Calu3 (cell line): ENCODE measurements at regions not wholly inside any gene's neighbourhood (a gene's known extent, or its start where the extent isn't known, plus 50 kb on each side); places are given as distances from the start of the nearest gene placed in this dataset.
A peak's percentile ranks its signal among the peaks of the same experiment; 100 is the strongest.
"Not testable (repeated sequence)": the region's sequence is repeated elsewhere in the genome, so short reads cannot be mapped to it uniquely, and the experiment has no call there.

ENCODE experiments used
- BruUV-seq: library from RNA; stranded (reverse); fragments of 400-500 nt; replicated peaks from 2 replicates; lab custom pipeline; 2021; lab: Mats Ljungman, UMichigan
- CTCF ChIA-PET: fragments of 300-600 bp; sonication (Branson Sonifier 250); formaldehyde crosslinking; loops from one replicate; lab custom pipeline; 2022; ENCODE audit warnings: antibody characterized with exemption; lab: Charles Lee
- DNase-seq: peaks from one replicate; pipeline ENCODE4 v3.0.0; 2022
- H3K27ac Mint-ChIP-seq: one replicate; pipeline ENCODE4 v1.8.0; 2022; ENCODE audit warnings: mixed read lengths; ENCODE audit not compliant: unreplicated experiment
- H3K27me3 Mint-ChIP-seq: one replicate; pipeline ENCODE4 v1.8.0; 2022; ENCODE audit warnings: mixed read lengths; ENCODE audit not compliant: unreplicated experiment
- H3K36me3 Mint-ChIP-seq: one replicate; pipeline ENCODE4 v1.8.0; 2022; ENCODE audit warnings: mild to moderate bottlenecking, moderate library complexity, mixed read lengths; ENCODE audit not compliant: insufficient read depth, unreplicated experiment
- H3K4me1 Mint-ChIP-seq: one replicate; pipeline ENCODE4 v1.8.0; 2022; ENCODE audit warnings: mild to moderate bottlenecking, low read depth, mixed read lengths; ENCODE audit not compliant: unreplicated experiment
- H3K4me3 Mint-ChIP-seq: one replicate; pipeline ENCODE4 v1.8.0; 2022; ENCODE audit warnings: mild to moderate bottlenecking, low read depth, moderate library complexity, mixed read lengths; ENCODE audit not compliant: unreplicated experiment
- H3K9me3 Mint-ChIP-seq: one replicate; pipeline ENCODE4 v1.8.0; 2022; ENCODE audit warnings: low read depth, mixed read lengths; ENCODE audit not compliant: unreplicated experiment
- intact Hi-C: fragments of 100-400 bp; cut with micrococcal nuclease; formaldehyde crosslinking; loops from one replicate; pipeline ENCODE4 v1.10.0; 2022; ENCODE audit not compliant: unreplicated experiment

- H3K4me3 Mint-ChIP-seq, CTCF ChIA-PET, BruUV-seq, H3K9me3 Mint-ChIP-seq, H3K36me3 Mint-ChIP-seq, DNase-seq, H3K27me3 Mint-ChIP-seq, intact Hi-C loops, H3K4me1 Mint-ChIP-seq, H3K27ac Mint-ChIP-seq: not testable (repeated sequence)
These were observed 2119.6 kb upstream of the TPTE start for GRCh38 chr21:8401799-8402198.

DNA sequence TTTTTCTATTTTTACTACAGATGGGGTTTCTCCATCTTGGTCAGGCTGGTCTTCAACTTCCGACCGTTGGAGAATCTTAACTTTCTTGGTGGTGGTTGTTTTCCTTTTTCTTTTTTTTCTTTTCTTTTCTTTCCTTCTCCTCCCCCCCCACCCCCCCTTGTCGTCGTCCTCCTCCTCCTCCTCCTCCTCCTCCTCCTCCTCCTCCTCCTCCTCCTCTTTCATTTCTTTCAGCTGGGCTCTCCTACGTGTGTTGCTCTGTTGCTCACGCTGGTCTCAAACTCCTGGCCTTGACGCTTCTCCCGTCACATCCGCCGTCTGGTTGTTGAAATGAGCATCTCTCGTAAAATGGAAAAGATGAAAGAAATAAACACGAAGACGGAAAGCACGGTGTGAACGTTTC, 2115.1 kb upstream of the TPTE start:
- H3K4me3 Mint-ChIP-seq, BruUV-seq, H3K4me1 Mint-ChIP-seq, H3K27ac Mint-ChIP-seq, H3K27me3 Mint-ChIP-seq, CTCF ChIA-PET, DNase-seq, intact Hi-C loops, H3K36me3 Mint-ChIP-seq, H3K9me3 Mint-ChIP-seq: not testable (repeated sequence)

DNA sequence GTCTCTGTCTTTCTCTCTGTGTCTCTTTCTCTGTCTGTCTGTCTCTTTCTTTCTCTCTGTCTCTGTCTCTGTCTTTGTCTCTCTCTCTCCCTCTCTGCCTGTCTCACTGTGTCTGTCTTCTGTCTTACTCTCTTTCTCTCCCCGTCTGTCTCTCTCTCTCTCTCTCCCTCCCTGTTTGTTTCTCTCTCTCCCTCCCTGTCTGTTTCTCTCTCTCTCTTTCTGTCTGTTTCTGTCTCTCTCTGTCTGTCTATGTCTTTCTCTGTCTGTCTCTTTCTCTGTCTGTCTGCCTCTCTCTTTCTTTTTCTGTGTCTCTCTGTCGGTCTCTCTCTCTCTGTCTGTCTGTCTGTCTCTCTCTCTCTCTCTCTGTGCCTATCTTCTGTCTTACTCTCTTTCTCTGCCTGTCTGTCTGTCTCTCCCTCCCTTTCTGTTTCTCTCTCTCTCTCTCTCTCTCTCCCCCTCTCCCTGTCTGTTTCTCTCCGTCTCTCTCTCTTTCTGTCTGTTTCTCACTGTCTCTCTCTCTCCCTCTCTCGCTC, 2110.2 kb upstream of the TPTE start:
- DNase-seq, H3K4me3 Mint-ChIP-seq, H3K36me3 Mint-ChIP-seq, H3K27ac Mint-ChIP-seq, H3K4me1 Mint-ChIP-seq, intact Hi-C loops, CTCF ChIA-PET, H3K27me3 Mint-ChIP-seq, H3K9me3 Mint-ChIP-seq, BruUV-seq: not testable (repeated sequence)

DNA sequence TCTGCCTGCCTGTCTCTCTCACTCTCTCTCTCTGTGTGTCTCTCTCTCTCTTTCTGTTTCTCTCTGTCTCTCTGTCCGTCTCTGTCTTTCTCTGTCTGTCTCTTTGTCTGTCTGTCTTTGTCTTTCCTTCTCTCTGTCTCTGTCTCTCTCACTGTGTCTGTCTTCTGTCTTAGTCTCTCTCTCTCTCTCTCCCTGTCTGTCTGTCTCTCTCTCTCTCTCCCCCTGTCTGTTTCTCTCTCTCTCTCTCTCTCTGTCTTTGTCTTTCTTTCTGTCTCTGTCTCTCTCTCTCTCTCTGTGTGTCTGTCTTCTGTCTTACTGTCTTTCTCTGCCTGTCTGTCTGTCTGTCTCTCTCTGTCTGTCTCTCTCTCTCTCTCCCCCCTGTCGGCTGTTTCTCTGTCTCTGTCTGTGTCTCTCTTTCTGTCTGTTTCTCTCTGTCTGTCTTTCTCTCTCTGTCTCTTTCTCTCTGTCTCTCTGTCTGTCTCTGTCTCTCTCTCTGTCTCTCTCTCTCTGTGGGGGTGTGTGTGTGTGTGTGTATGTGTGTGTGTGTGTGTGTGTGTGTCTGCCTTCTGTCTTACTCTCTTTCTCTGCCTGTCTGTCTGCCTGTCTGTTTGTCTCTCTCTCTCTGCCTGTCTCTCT, 2101.3 kb upstream of the TPTE start:
- H3K9me3 Mint-ChIP-seq, H3K36me3 Mint-ChIP-seq, intact Hi-C loops, H3K4me3 Mint-ChIP-seq, H3K4me1 Mint-ChIP-seq, BruUV-seq, CTCF ChIA-PET: not testable (repeated sequence)
- peak; percentile 15 for DNase-seq
- peaks cover 16% of the 10 kb centered on the region for H3K27me3 Mint-ChIP-seq
- peak overlapping the region; percentile 12 for H3K27ac Mint-ChIP-seq

GRCh38 chr21:8427790-8428667, 2093.4 kb upstream of the TPTE start:
- H3K4me3 Mint-ChIP-seq, H3K36me3 Mint-ChIP-seq, DNase-seq, intact Hi-C loops, H3K27me3 Mint-ChIP-seq, BruUV-seq, H3K27ac Mint-ChIP-seq, CTCF ChIA-PET, H3K9me3 Mint-ChIP-seq, H3K4me1 Mint-ChIP-seq: not testable (repeated sequence)

GRCh38 chr21:8428668-8429456, 2092.5 kb upstream of the TPTE start:
- H3K4me3 Mint-ChIP-seq, CTCF ChIA-PET, H3K36me3 Mint-ChIP-seq, H3K27ac Mint-ChIP-seq, H3K27me3 Mint-ChIP-seq, H3K4me1 Mint-ChIP-seq, DNase-seq, H3K9me3 Mint-ChIP-seq, BruUV-seq, intact Hi-C loops: not testable (repeated sequence)

DNA sequence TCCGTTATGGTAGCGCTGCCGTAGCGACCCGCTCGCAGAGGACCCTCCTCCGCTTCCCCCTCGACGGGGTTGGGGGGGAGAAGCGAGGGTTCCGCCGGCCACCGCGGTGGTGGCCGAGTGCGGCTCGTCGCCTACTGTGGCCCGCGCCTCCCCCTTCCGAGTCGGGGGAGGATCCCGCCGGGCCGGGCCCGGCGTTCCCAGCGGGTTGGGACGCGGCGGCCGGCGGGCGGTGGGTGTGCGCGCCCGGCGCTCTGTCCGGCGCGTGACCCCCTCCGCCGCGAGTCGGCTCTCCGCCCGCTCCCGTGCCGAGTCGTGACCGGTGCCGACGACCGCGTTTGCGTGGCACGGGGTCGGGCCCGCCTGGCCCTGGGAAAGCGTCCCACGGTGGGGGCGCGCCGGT, 2086.7 kb upstream of the TPTE start:
- H3K27ac Mint-ChIP-seq, H3K9me3 Mint-ChIP-seq, H3K4me3 Mint-ChIP-seq, intact Hi-C loops, H3K36me3 Mint-ChIP-seq, DNase-seq, H3K27me3 Mint-ChIP-seq, BruUV-seq, H3K4me1 Mint-ChIP-seq, CTCF ChIA-PET: not testable (repeated sequence)

DNA sequence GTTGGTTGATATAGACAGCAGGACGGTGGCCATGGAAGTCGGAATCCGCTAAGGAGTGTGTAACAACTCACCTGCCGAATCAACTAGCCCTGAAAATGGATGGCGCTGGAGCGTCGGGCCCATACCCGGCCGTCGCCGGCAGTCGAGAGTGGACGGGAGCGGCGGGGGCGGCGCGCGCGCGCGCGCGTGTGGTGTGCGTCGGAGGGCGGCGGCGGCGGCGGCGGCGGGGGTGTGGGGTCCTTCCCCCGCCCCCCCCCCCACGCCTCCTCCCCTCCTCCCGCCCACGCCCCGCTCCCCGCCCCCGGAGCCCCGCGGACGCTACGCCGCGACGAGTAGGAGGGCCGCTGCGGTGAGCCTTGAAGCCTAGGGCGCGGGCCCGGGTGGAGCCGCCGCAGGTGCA, 2078.3 kb upstream of the TPTE start:
- H3K27me3 Mint-ChIP-seq, H3K4me1 Mint-ChIP-seq, DNase-seq, intact Hi-C loops, H3K4me3 Mint-ChIP-seq, H3K9me3 Mint-ChIP-seq, H3K27ac Mint-ChIP-seq, CTCF ChIA-PET, H3K36me3 Mint-ChIP-seq, BruUV-seq: not testable (repeated sequence)

- BruUV-seq, H3K27me3 Mint-ChIP-seq, DNase-seq, H3K27ac Mint-ChIP-seq, CTCF ChIA-PET, H3K9me3 Mint-ChIP-seq, H3K4me3 Mint-ChIP-seq, H3K4me1 Mint-ChIP-seq, intact Hi-C loops, H3K36me3 Mint-ChIP-seq: not testable (repeated sequence)
These were observed 2071.6 kb upstream of the TPTE start for GRCh38 chr21:8449807-8450206.
